LHCN-M2 (cell line): ENCODE measurements at regions not wholly inside any gene's neighbourhood (a gene's known extent, or its start where the extent isn't known, plus 50 kb on each side); places are given as distances from the start of the nearest gene placed in this dataset.

Experiments
- DNase-seq: peaks from one replicate; pipeline ENCODE4 v3.0.0-alpha.2; 2012; ENCODE audit warnings: low read depth

- DNase-seq: no peak
Measured at GRCh38 chr1:21347072-21347581, 56.9 kb upstream of the ECE1 start.

GRCh38 chr1:21346365-21347071, 56.3 kb upstream of the ECE1 start:
- DNase-seq: no peak

- DNase-seq: no peak
Measured at GRCh38 chr1:21344750-21345443, 54.6 kb upstream of the ECE1 start.

- no peak for DNase-seq
Measured at GRCh38 chr1:21344098-21344749, 54.0 kb upstream of the ECE1 start.

- no peak for DNase-seq
Measured at GRCh38 chr1:21342961-21343838, 52.9 kb upstream of the ECE1 start.

- no peak for DNase-seq
Measured at GRCh38 chr1:21341517-21342078, 51.3 kb upstream of the ECE1 start.

GRCh38 chr1:21341022-21341421, 50.8 kb upstream of the ECE1 start:
- DNase-seq: no peak

GRCh38 chr1:21340230-21340945, 50.1 kb upstream of the ECE1 start:
- DNase-seq: no peak
